ENCODE measurements at regions not wholly inside any gene's neighbourhood (a gene's known extent, or its start where the extent isn't known, plus 50 kb on each side); places are given as distances from the start of the nearest gene placed in this dataset.
"Not testable (repeated sequence)": the region's sequence is repeated elsewhere in the genome, so short reads cannot be mapped to it uniquely, and the experiment has no call there.

- TF ChIP-seq GATA1 (IDR thresholded peaks at IDR 0.05; ENCODE audit: low read depth, low read length) (no peak), POLR2A (IDR thresholded peaks at IDR 0.05; ENCODE audit: low read length) (no peak)
- no peak for DNase-seq
These were observed 157.2 kb upstream of the RREB1 start for GRCh38 chr6:6950373-6951145.

- DNase-seq, result no peak
- no peak for TF ChIP-seq GATA1 (IDR thresholded peaks at IDR 0.05; ENCODE audit: low read depth, low read length)
- no peak for TF ChIP-seq POLR2A (IDR thresholded peaks at IDR 0.05; ENCODE audit: low read length)
These were observed 156.4 kb upstream of the RREB1 start for GRCh38 chr6:6951355-6951754.

- no peak for DNase-seq
- TF ChIP-seq POLR2A (IDR thresholded peaks at IDR 0.05; ENCODE audit: low read length), result no peak
These were observed 155.3 kb upstream of the RREB1 start for GRCh38 chr6:6952484-6952883.

- DNase-seq, result not testable (repeated sequence)
These were observed 154.8 kb upstream of the RREB1 start for GRCh38 chr6:6952927-6953326.

- no peak for DNase-seq
- no peak for TF ChIP-seq POLR2A (IDR thresholded peaks at IDR 0.05; ENCODE audit: low read length)
- no peak for TF ChIP-seq GATA1 (IDR thresholded peaks at IDR 0.05; ENCODE audit: low read depth, low read length)
These were observed 147.1 kb upstream of the RREB1 start for GRCh38 chr6:6960571-6961251.

- TF ChIP-seq GATA1 (IDR thresholded peaks at IDR 0.05; ENCODE audit: low read depth, low read length) (no peak), POLR2A (IDR thresholded peaks at IDR 0.05; ENCODE audit: low read length) (no peak)
These were observed 145.7 kb upstream of the RREB1 start for GRCh38 chr6:6962086-6962485.

GRCh38 chr6:6962699-6963098 lies 145.1 kb upstream of the RREB1 start:
- no peak for TF ChIP-seq POLR2A (IDR thresholded peaks at IDR 0.05; ENCODE audit: low read length)
- no peak for TF ChIP-seq GATA1 (IDR thresholded peaks at IDR 0.05; ENCODE audit: low read depth, low read length)
- no peak for DNase-seq

More at GRCh38 chr6:6962086-6962485, 145.7 kb upstream of the RREB1 start:
- no peak for DNase-seq

- not testable (repeated sequence) for DNase-seq
These were observed 144.4 kb upstream of the RREB1 start for GRCh38 chr6:6963390-6963789.

- no peak for TF ChIP-seq GATA1 (IDR thresholded peaks at IDR 0.05; ENCODE audit: low read depth, low read length)
- TF ChIP-seq POLR2A (IDR thresholded peaks at IDR 0.05; ENCODE audit: low read length), result no peak
- DNase-seq, result no peak
These were observed 143.1 kb upstream of the RREB1 start for GRCh38 chr6:6964675-6965074.

- no peak for TF ChIP-seq POLR2A (IDR thresholded peaks at IDR 0.05; ENCODE audit: low read length)
- TF ChIP-seq GATA1 (IDR thresholded peaks at IDR 0.05; ENCODE audit: low read depth, low read length), result no peak
These were observed 141.6 kb upstream of the RREB1 start for GRCh38 chr6:6966127-6966526.

GRCh38 chr6:6966569-6966968 lies 141.2 kb upstream of the RREB1 start:
- TF ChIP-seq GATA1 (IDR thresholded peaks at IDR 0.05; ENCODE audit: low read depth, low read length) (no peak), POLR2A (IDR thresholded peaks at IDR 0.05; ENCODE audit: low read length) (no peak)
- DNase-seq, result no peak

More at GRCh38 chr6:6966127-6966526, 141.6 kb upstream of the RREB1 start:
- DNase-seq, result no peak

- TF ChIP-seq GATA1 (IDR thresholded peaks at IDR 0.05; ENCODE audit: low read depth, low read length) (no peak), POLR2A (IDR thresholded peaks at IDR 0.05; ENCODE audit: low read length) (no peak)
- DNase-seq, result peak; percentile 56 to 65
These were observed 139.4 kb upstream of the RREB1 start for GRCh38 chr6:6968357-6968730.

- DNase-seq, result peak; percentile 59 to 72
- TF ChIP-seq POLR2A (IDR thresholded peaks at IDR 0.05; ENCODE audit: low read length), result no peak
- TF ChIP-seq GATA1 (IDR thresholded peaks at IDR 0.05; ENCODE audit: low read depth, low read length), result no peak
These were observed 138.8 kb upstream of the RREB1 start for GRCh38 chr6:6968731-6969552.

- peak; percentile 19 to 32 for DNase-seq
- TF ChIP-seq GATA1 (IDR thresholded peaks at IDR 0.05; ENCODE audit: low read depth, low read length), result no peak
- TF ChIP-seq POLR2A (IDR thresholded peaks at IDR 0.05; ENCODE audit: low read length), result no peak
These were observed 138.0 kb upstream of the RREB1 start for GRCh38 chr6:6969761-6970223.
